ENCODE measurements at regions not wholly inside any gene's neighbourhood (a gene's known extent, or its start where the extent isn't known, plus 50 kb on each side); places are given as distances from the start of the nearest gene placed in this dataset.
A peak's percentile ranks its signal among the peaks of the same experiment; 100 is the strongest.

DNA sequence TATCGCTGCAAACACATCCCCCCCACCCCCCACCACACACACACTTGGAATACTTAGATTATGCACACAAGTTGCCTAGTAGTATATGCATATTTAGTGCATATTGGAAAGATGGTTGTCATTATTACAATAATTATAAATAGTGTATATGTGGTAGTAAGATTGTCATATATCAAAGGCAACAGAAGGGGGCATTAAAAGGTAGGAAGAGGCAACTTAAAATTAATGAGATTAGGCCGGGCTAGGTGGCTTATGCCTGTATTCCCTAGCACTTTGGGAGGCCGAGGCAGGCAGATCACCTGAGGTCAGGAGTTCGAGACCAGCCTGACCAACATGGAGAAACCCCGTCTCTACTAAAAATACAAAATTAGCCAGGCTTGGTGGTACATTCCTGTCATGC, 52.1 kb downstream of the GSC start:
- Histone ChIP-seq H3K36me3 (no peaks in the 10 kb centered on the region), H3K4me3 (no peak overlapping the region), H3K27ac (no peak overlapping the region), H3K4me1 (no peaks in the 10 kb centered on the region), H3K27me3 (no peaks in the 10 kb centered on the region), H3K9me3 (no peaks in the 10 kb centered on the region)
- DNase-seq, result no peak
- TF ChIP-seq, protein P1, sequence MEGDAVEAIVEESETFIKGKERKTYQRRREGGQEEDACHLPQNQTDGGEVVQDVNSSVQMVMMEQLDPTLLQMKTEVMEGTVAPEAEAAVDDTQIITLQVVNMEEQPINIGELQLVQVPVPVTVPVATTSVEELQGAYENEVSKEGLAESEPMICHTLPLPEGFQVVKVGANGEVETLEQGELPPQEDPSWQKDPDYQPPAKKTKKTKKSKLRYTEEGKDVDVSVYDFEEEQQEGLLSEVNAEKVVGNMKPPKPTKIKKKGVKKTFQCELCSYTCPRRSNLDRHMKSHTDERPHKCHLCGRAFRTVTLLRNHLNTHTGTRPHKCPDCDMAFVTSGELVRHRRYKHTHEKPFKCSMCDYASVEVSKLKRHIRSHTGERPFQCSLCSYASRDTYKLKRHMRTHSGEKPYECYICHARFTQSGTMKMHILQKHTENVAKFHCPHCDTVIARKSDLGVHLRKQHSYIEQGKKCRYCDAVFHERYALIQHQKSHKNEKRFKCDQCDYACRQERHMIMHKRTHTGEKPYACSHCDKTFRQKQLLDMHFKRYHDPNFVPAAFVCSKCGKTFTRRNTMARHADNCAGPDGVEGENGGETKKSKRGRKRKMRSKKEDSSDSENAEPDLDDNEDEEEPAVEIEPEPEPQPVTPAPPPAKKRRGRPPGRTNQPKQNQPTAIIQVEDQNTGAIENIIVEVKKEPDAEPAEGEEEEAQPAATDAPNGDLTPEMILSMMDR (IDR thresholded peaks at IDR 0.05), result no peak
- no peak for TF ChIP-seq POLR2A (IDR thresholded peaks at IDR 0.05)
- 65% methylated on average over 5 of the region's 5 CpGs for WGBS (ENCODE audit: insufficient coverage, low coverage, low lambda C conversion rate, missing lambda C conversion rate)
- intact Hi-C loops (cut with DNase I), result no loop called here
- no peak for ATAC-seq

DNA sequence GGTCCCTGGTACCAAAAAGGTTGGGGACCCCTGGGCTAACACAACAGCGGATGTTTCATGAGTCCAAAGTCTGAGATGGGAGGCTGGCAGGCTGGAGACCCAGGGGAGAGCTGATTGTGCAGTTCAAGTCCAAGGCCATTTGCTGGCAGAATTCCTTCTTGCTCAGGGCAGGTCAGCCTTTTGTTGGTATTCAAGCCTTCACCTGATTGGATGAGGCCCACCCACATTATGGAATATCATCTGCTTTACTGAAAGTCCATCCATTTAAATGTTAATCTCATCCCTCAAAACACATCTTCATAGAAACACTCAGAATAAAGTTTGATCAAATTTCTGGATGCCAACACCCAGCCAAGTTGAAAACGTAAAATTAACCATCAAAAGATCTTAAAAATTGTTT, 52.9 kb downstream of the GSC start:
- Histone ChIP-seq H3K27ac (no peak overlapping the region), H3K27me3 (no peaks in the 10 kb centered on the region), H3K36me3 (no peaks in the 10 kb centered on the region), H3K4me3 (no peak overlapping the region), H3K9me3 (no peaks in the 10 kb centered on the region), H3K4me1 (no peaks in the 10 kb centered on the region)
- DNase-seq (no peak), ATAC-seq (no peak)
- intact Hi-C loops (cut with DNase I), result no loop called here
- TF ChIP-seq, protein P1 (IDR thresholded peaks at IDR 0.05), result no peak
- 71% methylated on average over 2 of the region's 2 CpGs for WGBS (ENCODE audit: insufficient coverage, low coverage, low lambda C conversion rate, missing lambda C conversion rate)

DNA sequence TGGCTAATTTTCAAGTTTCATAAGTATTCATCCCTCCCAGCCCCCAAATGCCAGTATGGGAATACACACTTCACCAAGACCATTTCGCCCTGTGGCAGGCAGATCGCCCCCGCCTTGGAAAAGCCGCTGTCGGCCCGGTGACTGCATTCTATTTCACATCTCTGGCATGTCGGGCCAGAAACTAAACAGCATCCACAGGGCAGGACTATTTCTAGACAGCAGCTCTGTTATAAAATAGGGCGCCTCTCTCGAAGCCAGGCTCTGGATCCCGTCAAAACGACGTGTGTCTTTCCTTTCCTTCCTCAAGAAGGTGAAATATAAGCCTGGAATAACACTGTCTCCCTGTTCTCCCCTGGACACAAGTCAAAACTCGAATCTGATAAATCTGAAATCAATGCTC, 56.8 kb downstream of the GSC start:
- Histone ChIP-seq H3K4me1 (no peaks in the 10 kb centered on the region), H3K4me3 (no peak overlapping the region), H3K27ac (no peak overlapping the region), H3K36me3 (no peaks in the 10 kb centered on the region), H3K9me3 (no peaks in the 10 kb centered on the region), H3K27me3 (no peaks in the 10 kb centered on the region)
- no peak for DNase-seq
- TF ChIP-seq POLR2A (IDR thresholded peaks at IDR 0.05), result no peak
- TF ChIP-seq, protein P1 (IDR thresholded peaks at IDR 0.05), result no peak
- intact Hi-C loops (cut with DNase I), result no loop called here
- no peak for ATAC-seq
- WGBS (ENCODE audit: insufficient coverage, low coverage, low lambda C conversion rate, missing lambda C conversion rate), result 73% methylated on average over 13 of the region's 13 CpGs

DNA sequence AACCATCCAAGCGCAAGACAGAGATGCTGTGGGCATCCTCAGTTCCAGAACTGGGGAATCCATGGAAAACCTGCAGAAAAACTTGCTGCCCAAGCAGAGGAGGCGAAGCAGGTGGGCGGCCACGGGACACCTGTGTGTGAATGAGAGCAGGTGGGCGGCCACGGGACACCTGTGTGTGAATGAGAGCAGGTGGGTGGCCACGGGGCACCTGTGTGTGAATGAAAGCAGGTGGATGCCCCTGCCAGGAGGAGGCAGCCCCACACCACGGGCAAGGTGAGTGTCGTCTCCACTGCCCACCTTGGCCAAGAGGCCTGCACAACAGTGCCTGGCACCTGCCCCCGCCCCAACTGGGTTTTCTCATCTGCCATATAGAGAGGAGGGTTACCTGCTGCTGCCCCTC, 59.2 kb downstream of the GSC start:
- H3K9me3 ChIP-seq, result no peaks in the 10 kb centered on the region
- intact Hi-C loops (cut with DNase I), result no loop called here
- DNase-seq (no peak), ATAC-seq (peak in 1 of 4 donors; percentile 31)
- H3K36me3 ChIP-seq, result no peaks in the 10 kb centered on the region
- no peaks in the 10 kb centered on the region for H3K27me3 ChIP-seq
- WGBS (ENCODE audit: insufficient coverage, low coverage, low lambda C conversion rate, missing lambda C conversion rate), result no CpG with 5 or more reads among the region's 10 CpGs
- no peaks in the 10 kb centered on the region for H3K4me1 ChIP-seq
- H3K4me3 ChIP-seq, result no peak overlapping the region
- no peak overlapping the region for H3K27ac ChIP-seq
- TF ChIP-seq, protein P1 (IDR thresholded peaks at IDR 0.05), result no peak
- TF ChIP-seq POLR2A (IDR thresholded peaks at IDR 0.05), result no peak

DNA sequence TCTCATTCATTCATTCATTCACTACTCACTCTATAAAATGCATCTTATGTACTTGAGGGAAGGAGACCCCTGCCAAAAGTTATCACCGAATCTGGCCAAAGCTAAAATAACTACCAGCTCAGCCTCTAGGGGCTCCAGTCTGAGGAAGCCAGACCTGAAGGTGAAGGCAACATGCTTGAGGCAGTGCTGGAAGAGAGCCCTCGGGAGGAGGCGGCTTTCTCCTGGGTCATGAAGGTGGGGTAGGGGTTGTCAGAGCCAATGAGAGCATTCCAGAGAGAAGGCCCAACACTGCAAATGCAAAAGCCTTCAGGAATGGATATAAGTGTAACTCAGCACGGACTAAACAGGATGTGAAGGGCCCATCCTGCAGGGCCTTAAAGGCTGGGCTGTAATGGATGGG, 62.4 kb downstream of the GSC start:
- DNase-seq (no peak), ATAC-seq (no peak)
- intact Hi-C loops (cut with DNase I), result no loop called here
- TF ChIP-seq, protein P1 (IDR thresholded peaks at IDR 0.05), result no peak
- TF ChIP-seq POLR2A (IDR thresholded peaks at IDR 0.05), result no peak
- no peaks in the 10 kb centered on the region for H3K9me3 ChIP-seq
- H3K27ac ChIP-seq, result no peak overlapping the region
- no peaks in the 10 kb centered on the region for H3K27me3 ChIP-seq
- H3K4me3 ChIP-seq, result no peak overlapping the region
- WGBS (ENCODE audit: insufficient coverage, low coverage, low lambda C conversion rate, missing lambda C conversion rate), result 45% methylated on average over 1 of the region's 4 CpGs
- no peaks in the 10 kb centered on the region for H3K36me3 ChIP-seq
- H3K4me1 ChIP-seq, result no peaks in the 10 kb centered on the region
